ENCODE measurements at regions not wholly inside any gene's neighbourhood (a gene's known extent, or its start where the extent isn't known, plus 50 kb on each side); places are given as distances from the start of the nearest gene placed in this dataset.

GRCh38 chr2:194271293-194271961 lies 1385.6 kb upstream of the SLC39A10 start:
- DNase-seq, result no peak

- DNase-seq, result no peak
Observed at GRCh38 chr2:194270648-194271047, 1386.4 kb upstream of the SLC39A10 start.

- DNase-seq, result no peak
Observed at GRCh38 chr2:194264586-194264985, 1392.4 kb upstream of the SLC39A10 start.

- no peak for DNase-seq
Observed at GRCh38 chr2:194260185-194260584, 1396.8 kb upstream of the SLC39A10 start.

GRCh38 chr2:194257095-194257494 lies 1399.9 kb upstream of the SLC39A10 start:
- no peak for DNase-seq

- DNase-seq, result no peak
Observed at GRCh38 chr2:194253528-194254259, 1403.3 kb upstream of the SLC39A10 start.

- no peak for DNase-seq
Observed at GRCh38 chr2:194252127-194252526, 1404.9 kb upstream of the SLC39A10 start.

- no peak for DNase-seq
Observed at GRCh38 chr2:194232600-194232999, 1424.4 kb upstream of the SLC39A10 start.

GRCh38 chr2:194223218-194223617 lies 1433.8 kb upstream of the SLC39A10 start:
- no peak for DNase-seq

- DNase-seq, result no peak
Observed at GRCh38 chr2:194214192-194214591, 1442.8 kb upstream of the SLC39A10 start.

GRCh38 chr2:194205568-194206227 lies 1451.3 kb upstream of the SLC39A10 start:
- no peak for DNase-seq

- no peak for DNase-seq
Observed at GRCh38 chr2:194203898-194204297, 1453.1 kb upstream of the SLC39A10 start.

- DNase-seq, result no peak
Observed at GRCh38 chr2:194182888-194183287, 1474.1 kb upstream of the SLC39A10 start.

- no peak for DNase-seq
Observed at GRCh38 chr2:194176134-194176533, 1480.9 kb upstream of the SLC39A10 start.

GRCh38 chr2:194166818-194167217 lies 1490.2 kb upstream of the SLC39A10 start:
- peak in 1 of 3 donors; percentile 1 for DNase-seq

GRCh38 chr2:194155431-194155830 lies 1501.6 kb upstream of the SLC39A10 start:
- no peak for DNase-seq

- DNase-seq, result no peak
Observed at GRCh38 chr2:194151231-194151630, 1505.8 kb upstream of the SLC39A10 start.

- no peak for DNase-seq
Observed at GRCh38 chr2:194135463-194135862, 1521.6 kb upstream of the SLC39A10 start.

- no peak for DNase-seq
Observed at GRCh38 chr2:194128810-194129209, 1528.2 kb upstream of the SLC39A10 start.

GRCh38 chr2:194126418-194126817 lies 1530.6 kb upstream of the SLC39A10 start:
- no peak for DNase-seq

- no peak for DNase-seq
Observed at GRCh38 chr2:194116861-194117260, 1540.2 kb upstream of the SLC39A10 start.

- DNase-seq, result no peak
Observed at GRCh38 chr2:194105358-194105757, 1551.7 kb upstream of the SLC39A10 start.

- peak in 2 of 3 donors; percentile 4 to 17 for DNase-seq
Observed at GRCh38 chr2:194104687-194105086, 1552.3 kb upstream of the SLC39A10 start.
